HG02610 (cell line): ENCODE measurements at regions not wholly inside any gene's neighbourhood (a gene's known extent, or its start where the extent isn't known, plus 50 kb on each side); places are given as distances from the start of the nearest gene placed in this dataset.

Experiments
- ATAC-seq: cut with Tn5 transposase; IDR thresholded peaks from one replicate; pipeline ENCODE4 v1.9.1; 2021; ENCODE audit warnings: mild to moderate bottlenecking, moderate library complexity; ENCODE audit not compliant: unreplicated experiment

DNA sequence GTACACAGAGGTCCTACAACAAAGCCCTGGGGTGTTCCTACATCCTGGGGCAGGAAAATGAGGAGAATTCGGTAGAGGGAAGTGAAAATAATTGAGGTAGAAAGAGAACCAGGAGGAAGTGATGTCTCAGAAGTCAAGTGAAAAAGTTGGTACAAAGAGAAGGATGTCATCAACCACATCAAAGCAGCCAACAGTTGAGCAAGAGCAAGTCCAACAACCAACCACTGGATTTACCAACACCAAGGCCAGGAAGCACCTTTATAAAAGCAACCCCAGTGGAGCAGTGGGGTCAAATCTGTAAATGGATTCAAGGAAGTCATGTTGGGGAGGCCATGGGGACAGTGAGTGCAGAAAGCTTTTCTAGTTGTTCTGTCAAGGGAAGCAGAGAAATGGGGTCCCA is 360.4 kb downstream of the ZNF516 start:
- ATAC-seq: no peak

DNA sequence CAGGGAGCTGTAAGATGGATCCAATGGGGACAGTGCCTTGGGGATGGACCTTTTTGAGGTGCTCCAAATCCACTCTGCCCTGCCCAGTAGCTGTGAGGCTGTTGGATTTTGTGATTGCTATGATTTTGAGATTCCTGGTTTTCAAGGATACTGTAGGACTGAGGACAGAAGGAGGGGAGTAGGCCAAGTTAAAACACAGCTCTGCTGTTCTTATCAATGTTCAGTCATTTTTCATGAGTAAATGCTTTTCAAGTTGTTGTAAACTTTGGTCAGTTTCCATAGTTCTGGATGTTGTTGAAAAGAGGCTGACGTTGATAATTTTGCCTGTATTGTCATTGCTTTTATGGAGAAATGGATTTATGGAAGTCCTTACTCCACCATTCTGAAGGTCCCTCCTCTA is 361.2 kb downstream of the ZNF516 start:
- no peak for ATAC-seq

DNA sequence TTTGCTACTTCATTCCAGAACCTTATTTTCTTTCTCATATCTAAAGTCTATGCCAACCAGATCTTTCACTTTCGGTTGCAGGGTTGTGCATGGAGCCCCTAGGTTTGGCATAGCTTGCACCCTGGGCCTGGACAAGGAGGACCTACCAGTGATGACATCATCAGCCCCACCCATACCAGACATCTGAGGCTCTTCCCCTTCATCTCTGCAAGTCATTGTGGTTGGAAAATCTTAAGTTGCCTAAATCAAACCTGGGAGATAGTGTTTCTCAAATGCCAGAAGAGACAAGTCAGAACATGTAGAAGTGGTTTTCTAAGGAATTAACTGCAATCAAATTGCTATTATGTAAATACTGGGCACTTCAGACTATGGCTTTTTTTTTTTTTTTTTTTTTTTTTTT is 363.3 kb downstream of the ZNF516 start:
- no peak for ATAC-seq

DNA sequence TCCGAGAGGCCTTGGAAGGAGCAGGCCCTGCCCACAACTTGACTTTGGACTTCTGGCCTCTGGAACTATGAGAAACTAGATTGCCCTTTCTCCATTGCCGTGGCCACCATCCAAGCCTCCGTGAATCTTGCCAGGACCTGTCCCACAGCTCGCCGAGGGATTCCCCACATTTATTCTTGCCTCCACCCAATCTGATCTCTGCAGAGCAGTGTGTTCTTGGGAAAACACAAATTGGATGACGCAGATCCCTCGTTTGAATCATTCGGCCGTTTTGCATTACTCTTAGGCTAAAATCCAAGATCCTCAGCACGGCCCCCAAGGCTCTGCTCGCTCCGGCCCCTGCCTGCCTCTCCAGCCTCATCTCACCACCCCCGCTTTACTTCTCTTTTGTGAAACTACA is 364.2 kb downstream of the ZNF516 start:
- no peak for ATAC-seq

DNA sequence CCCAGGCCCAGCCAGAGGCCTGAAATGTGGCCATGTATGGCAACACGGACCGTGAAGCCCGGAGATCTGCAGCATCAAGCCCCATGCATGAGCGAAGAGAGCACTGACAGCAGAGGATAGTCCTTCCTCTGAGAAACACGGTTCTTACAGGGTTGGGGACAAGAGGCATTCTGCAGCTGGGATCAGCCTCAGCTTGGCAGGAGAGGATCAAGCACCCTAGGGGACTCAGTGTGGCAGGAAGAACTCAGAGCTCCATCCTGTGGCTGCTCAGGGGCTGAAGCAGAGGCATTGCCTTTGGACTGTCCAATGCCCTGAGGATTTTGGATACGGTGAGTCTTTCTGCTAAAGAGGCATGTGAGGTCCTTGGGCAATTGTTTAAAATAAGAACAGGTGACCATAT is 368.7 kb downstream of the ZNF516 start:
- no peak for ATAC-seq

DNA sequence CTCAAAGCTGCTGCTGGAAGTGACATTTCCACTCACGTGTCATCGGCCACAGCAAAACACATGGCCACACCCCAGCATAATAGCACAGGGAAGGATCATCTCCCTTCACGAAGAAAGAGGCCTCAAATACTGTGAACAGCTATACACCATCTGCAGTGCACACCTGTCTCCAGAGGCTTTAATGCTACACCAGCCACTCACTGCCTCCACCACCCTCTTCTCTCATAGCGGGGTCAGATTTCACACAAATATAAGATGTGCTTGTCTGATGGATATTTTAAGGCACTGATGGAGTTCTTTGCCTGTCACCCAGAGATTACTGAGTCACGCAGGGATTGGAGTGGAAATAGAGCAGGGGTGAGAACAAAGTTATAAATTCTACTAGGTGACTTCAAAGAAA is 374.0 kb downstream of the ZNF516 start:
- no peak for ATAC-seq

DNA sequence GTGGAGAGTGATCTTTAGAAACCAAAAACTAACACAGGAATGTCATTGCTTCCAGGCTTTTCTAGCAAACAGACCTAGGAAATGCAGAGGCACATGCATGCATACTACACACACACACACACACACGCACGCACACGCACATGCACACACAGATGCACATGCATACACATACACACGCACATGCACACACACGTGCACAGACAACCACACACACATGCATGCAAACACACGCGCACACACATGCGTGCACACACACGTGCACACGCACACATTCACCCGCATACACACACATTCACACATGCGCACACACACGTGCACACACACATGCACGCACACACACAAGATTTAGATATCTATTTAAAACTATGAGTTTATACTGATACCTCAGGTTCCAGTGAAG is 379.5 kb downstream of the ZNF516 start:
- ATAC-seq: no peak

DNA sequence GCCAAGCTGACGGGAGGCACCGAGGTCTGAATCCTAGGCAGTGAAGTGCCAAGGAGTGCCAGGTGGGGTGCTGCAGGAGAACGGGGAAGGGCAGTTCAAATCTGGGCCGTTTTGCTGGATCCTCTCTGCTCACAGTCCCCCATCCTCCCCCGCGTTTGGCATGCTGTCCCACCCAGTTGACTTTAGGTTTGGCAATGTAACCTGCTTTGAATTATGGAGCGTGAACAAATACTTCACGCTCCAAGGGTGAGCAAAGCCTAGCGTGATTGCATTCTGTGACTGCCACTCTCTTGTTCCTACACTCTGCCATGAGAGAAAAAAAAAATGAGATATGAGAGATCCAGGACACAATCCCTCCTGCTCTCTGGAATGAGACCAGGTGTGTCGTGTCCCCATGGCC is 381.9 kb downstream of the ZNF516 start:
- ATAC-seq: no peak

DNA sequence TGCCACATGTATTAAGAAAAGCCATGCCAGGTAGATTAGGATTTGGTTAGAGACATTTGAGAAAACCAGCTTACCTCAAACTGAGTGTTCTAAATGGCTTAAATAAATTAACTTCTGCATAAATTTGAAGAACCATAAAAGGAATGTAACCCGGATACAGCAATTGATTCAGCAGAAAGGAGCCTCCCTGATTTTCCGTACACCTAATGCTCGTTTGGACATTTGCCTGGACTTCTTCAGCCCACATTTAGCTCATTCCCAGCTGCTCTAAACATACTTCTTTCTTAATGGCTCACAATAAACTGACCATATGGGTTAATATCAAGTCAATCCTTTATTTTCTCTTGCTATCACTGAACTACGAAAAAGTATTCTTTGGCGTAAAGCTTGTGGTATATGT is 392.4 kb downstream of the ZNF516 start:
- no peak for ATAC-seq

DNA sequence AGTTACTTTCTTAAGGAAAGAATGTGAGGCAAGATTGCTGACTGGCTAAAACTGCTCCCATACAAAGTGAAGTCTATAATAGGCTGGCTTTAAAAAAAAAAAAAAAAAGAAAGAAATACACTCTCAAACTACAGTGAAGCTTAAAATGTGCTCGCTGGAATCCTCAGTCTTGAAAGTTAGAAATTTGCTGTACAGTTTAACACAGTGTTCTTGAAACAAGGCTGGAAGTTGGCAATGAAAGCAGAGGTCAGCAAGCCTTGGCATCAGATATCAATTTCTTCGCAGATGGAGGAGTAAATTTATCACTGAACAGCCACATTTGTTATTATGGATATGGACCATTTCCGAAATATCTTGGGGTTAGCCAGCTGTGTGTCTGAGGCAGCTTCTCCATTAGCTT is 392.9 kb downstream of the ZNF516 start:
- ATAC-seq: no peak

DNA sequence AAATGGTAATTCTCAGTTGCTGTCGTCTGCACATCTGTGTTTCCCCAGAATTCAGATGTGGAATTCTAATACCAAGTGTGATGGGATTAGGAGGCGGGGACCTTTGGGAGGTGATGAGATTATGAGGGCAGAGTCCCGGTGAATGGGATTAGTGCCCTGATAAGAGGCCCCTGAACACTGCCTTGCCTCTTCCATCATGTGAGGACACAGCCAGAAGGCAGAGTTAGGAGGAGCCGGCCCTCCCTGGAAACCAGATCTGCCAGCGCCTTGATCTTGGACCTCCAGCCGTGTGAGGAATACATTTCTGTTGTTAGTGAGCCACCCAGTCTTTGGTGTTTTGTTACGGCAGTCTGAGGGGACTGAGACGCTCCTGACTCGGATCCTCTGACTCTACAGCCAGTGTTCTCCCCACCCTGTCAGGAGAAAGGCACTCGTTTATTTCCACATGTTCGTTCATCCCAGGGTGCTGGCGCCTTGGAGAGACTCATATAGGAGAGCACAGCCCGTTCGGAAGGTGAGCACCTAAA is 395.0 kb downstream of the ZNF516 start:
- ATAC-seq: no peak

DNA sequence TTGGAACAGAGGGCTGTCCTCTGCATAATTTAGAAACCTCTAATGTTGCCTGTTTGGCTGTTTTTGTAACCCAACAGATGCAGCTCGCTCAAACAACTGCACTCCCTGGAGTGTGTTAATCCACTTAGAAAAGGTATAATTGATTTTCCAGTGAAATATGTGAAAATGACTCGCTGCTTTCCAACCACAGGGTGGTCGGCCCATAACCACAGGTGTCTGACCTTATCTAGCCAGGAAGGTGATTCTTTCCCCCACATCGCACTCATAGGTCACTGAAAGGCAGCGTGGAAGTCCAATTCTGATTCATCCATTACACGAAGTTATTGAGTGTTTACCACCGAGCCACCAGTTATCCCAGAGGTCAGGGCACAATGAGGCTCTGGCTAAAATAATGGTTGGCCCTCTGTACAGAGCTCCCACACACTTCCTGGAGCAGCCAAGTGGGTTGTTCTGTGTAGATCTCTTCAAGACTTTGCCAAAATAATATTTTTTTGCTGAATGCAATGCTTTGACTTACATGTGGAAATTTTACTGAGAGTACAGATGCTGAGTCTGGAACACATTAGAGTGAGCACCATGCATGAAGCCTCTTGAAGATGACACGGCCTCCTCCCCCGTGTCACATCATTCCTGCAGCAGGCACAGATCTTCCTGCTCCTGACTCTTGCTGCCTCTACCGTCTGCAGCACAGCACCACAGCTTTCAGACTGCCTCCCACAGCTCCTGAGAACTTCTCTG is 396.2 kb downstream of the ZNF516 start:
- ATAC-seq: no peak

DNA sequence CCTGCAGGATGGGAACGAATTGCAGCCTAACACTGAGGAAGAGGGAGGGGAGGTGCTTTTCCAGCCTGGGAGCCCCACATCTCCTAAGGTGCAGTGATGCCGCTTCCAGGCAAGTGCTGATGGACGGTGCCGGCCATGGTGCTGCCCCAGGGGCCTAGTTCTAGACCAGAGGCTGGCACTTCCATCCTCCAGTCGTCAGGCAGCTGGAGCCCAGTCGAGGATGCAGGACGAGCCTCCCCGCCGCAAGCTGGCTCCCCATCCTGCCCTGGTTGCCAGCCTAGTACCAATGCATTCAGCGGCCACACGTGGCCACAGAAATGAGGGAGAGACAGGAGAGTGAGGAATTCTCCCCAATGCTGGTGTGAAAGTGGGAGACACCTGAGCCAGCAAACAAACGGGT is 413.5 kb downstream of the ZNF516 start:
- ATAC-seq: no peak

DNA sequence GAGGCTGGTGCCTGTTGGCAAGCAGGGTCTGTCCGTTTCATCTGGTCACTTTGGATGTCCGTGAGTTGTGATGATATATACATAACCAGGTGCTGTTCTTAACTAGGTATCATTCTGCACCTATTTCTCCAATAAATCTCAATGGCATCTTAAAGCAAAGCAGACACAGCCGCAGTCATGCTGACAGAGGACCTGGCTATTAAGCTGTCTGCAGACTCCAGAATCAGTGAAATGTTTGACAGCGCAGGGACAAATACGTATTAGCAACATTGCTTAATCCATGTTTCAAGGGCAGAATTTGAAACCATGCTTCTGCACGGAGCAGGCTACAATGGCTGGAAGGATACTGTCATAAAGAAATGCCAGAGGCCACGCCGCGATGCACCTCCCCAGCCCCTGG is 414.6 kb downstream of the ZNF516 start:
- ATAC-seq: no peak

DNA sequence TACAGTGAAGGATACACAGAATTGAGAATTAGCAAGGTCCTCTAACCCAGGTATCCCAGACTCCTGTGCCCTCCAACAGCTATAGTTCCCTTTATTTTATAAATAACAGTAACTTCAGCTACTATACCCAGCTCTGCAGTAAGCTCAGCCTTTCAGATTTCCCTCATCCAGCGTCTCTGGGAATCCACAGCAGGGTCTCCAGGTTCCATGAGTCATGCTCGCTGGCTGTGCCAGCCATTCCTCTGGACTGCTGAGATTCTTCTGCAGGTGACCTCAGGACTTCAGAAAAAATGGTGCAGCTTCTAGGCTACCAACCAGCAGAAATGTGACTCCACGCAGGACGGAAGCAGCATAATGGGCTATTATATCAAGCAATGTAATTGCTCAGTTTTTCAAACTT is 419.3 kb downstream of the ZNF516 start:
- no peak for ATAC-seq

DNA sequence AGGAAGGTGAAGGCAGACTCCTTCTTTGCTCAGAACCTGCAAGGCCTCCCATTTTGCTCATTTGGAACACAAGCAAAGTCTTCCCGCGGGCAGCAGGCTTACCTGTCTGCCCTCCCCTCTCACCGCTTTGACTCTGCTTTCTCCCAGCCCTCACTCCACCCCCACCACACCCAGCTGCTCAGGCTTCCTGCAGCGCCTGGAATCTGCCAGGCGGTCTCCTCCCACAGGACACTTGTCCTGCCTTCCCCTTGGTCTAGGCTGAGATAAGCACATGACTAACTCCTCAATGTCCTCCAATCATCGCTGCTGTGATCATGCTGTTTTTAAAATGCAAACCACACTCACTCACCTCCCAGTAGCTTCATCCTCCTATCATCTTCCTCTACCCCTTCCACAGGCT is 430.0 kb downstream of the ZNF516 start:
- no peak for ATAC-seq

DNA sequence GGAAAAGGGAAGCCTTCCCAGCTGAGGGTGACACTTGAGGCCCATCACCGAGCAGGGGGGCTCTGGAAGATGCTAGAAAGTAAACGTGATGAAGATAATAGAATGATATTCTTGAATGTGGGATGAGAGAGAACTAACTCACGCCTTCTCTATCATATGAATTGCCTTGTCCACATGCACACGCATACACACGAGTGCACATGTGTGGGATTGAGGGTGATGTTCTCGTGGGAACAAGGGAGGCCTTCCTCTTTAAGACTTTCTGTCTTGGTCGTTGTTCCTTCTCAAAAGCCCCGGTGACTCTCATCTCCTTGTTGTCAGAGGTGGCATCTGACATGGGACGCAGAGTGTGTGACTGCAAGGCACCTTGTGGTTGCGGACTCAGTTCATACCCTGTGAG is 436.9 kb downstream of the ZNF516 start:
- ATAC-seq: no peak

DNA sequence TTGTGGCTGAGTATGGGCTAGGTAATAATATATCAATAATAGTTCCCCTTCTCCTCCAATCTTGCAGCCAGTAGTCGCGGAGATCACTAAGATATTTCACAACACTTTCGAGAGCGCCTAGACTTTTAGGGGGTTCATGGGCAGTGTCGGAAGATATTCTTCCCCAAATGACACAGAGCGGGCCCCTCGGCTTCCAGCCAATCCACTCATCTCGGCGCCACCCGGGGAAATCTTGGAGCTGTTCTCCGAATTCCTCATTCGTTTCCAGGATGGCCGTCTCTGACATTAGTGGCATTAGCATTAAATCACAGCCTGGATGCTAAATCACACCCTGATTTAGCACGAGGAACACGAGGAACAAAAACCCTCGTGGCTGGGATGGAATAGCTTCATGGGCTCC is 437.7 kb downstream of the ZNF516 start:
- ATAC-seq: no peak

DNA sequence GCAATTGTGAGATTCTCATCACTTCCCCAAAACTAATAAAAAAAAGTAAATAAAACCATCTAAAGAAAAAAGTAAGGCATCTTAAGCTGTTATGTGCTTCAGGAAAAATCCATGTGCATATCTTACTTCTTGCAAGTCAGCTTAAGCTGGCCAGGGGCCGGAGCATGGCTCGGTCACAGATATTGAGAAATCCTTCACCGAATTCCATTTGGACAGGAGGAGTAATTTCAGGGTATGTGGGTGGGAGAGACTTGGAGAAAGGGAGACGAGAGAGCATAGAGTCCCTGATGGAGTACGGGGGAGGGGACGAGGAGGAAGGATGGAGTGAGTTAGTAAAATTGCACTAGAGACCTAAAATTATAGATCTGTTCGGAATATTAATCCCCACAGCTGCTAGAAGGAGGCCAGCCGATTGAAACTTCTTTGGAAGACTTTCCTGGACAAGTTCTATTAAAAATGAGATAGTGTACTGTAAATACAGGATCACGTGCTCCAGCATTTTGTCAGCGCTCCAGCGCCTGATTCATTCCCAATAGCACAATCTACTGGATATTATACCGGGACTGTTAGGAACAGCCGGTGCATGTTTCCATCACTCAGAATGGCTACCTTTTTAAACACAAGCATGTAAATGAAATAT is 438.5 kb downstream of the ZNF516 start:
- ATAC-seq: no peak

DNA sequence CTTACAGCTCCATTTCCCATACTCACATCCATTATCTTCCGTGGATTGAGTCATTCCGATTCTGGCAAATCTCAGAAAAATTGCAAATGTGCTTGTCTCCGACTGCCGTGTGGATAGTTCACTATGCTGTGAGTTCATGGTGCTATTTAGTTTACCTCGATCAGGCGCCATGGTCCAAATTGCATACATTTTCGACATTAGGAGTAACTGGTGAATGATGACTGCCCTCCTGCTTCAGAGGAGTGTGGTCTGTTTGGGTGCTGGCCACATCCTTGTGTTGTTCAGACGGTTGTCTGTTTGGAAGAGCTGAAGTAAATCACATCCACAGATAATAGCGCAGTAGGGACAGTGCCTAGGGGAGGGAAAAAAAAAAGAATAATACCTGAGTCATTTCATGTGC is 439.5 kb downstream of the ZNF516 start:
- ATAC-seq: no peak

DNA sequence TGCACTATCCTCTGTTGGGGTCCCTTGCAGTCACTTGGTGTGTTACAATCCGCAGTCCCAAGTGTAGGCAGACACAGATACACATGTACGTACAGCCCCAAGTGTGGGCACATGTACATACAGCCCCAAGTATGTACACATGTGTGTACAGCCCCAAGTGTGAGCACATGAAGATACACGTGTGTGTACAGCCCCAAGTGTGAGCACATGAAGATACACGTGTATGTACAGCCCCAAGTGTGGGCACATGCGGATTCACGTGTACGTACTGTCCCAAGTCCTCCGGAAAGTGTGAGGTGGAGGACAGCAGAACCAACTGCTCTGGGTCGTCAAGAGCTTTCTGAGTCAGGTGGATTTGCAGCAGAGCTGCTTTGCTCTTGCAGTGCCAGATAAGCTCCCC is 440.0 kb downstream of the ZNF516 start:
- ATAC-seq: no peak

DNA sequence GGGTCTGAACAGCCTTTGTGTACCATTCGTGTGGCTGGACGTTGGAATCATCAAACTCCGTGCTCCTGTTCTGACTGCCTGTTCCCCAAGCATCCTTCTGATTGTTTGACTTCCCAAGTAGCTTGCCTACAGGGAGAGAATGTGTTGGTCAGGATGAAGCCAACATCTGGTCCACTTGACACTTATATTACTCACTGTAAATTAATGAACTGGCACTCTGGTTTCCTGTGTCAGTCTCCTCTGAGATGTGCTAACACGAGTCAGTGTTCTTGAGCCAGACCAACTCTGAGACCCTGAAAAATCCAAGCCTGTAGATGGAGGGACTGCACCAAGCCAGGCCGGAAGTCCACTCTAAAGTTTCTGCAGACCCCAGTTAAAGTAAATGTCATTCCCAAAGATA is 440.9 kb downstream of the ZNF516 start:
- ATAC-seq: no peak

DNA sequence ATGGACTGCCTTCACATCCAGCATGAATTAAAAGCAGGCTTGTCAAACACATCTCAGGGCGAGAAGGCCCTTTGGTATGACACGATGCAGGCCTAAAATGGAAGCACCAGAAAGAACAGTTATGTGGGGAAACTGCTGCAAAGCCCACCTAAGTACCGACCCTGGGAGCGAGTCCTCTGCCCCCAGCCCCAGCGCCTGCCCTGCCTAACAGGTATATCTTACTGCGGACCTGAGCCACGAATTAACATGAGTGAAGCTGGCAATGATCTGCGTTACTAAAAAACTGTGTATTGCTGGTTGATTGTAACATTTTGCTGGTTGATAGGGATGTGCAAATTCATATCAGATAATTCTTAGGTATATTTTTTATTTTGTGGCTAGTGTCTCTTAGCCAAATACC is 441.5 kb downstream of the ZNF516 start:
- no peak for ATAC-seq
